HepG2 (cell line): ENCODE measurements at regions not wholly inside any gene's neighbourhood (a gene's known extent, or its start where the extent isn't known, plus 50 kb on each side); places are given as distances from the start of the nearest gene placed in this dataset.

Source experiments
- CHD2 ChIP-seq: IDR thresholded peaks from 2 replicates; pipeline ENCODE4 v1.6.1; 2011; ENCODE audit warnings: low read depth, low read length, improper control_type of control experiment
- HHEX ChIP-seq: IDR thresholded peaks from 2 replicates; pipeline ENCODE4 v1.6.1; 2016; ENCODE audit warnings: control low read depth
- HNRNPK ChIP-seq: fragments of 200-400 bp; formaldehyde crosslinking; IDR thresholded peaks from 2 replicates; pipeline ENCODE4 v1.6.1; 2018; ENCODE audit warnings: low read length, low read depth, moderate library complexity, mild to moderate bottlenecking; ENCODE audit not compliant: poor library complexity, severe bottlenecking
- JUND ChIP-seq: sonication (generic); formaldehyde crosslinking; IDR thresholded peaks from 2 replicates; pipeline ENCODE4 v1.8.0; 2022; ENCODE audit warnings: mild to moderate bottlenecking, missing genetic modification reagents
- PHF5A ChIP-seq: IDR thresholded peaks from one replicate; pipeline ENCODE4 v1.6.1; 2018; ENCODE audit warnings: low read depth, missing genetic modification reagents; ENCODE audit not compliant: unreplicated experiment
- POLR2A ChIP-seq, 2 experiments: IDR thresholded peaks; 2 replicates each; pipeline ENCODE4 v1.6.1; 2011; ENCODE audit warnings: low read depth in 2 of 2, low read length in 2 of 2, mild to moderate bottlenecking in 1 of 2, moderate library complexity in 1 of 2; ENCODE audit not compliant: insufficient read depth in 1 of 2
- PTBP1 ChIP-seq: fragments of 200-400 bp; formaldehyde crosslinking; IDR thresholded peaks from 2 replicates; pipeline ENCODE4 v1.6.1; 2018; ENCODE audit warnings: low read length, low read depth; ENCODE audit not compliant: poor library complexity, severe bottlenecking
- RAD51 ChIP-seq: fragments of 450-650 bp; IDR thresholded peaks from 2 replicates; pipeline ENCODE4 v1.6.1; 2016; ENCODE audit warnings: borderline replicate concordance
- RBAK ChIP-seq: sonication (generic); formaldehyde crosslinking; IDR thresholded peaks from 2 replicates; pipeline ENCODE4 v1.5.1; 2020; ENCODE audit warnings: mild to moderate bottlenecking, missing genetic modification reagents
- RNF2 ChIP-seq: fragments of 450-650 bp; conservative IDR thresholded peaks from 2 replicates; pipeline ENCODE4 v1.6.1; 2016; ENCODE audit warnings: low read depth
- SRF ChIP-seq: IDR thresholded peaks from 2 replicates; pipeline ENCODE4 v1.6.1; 2011; ENCODE audit warnings: mild to moderate bottlenecking, low read depth, low read length, moderate library complexity
- ZFY ChIP-seq: sonication (generic); formaldehyde crosslinking; IDR thresholded peaks from 2 replicates; pipeline ENCODE4 v1.4.0; 2020; ENCODE audit warnings: missing genetic modification reagents
- ZNF235 ChIP-seq: sonication (generic); formaldehyde crosslinking; IDR thresholded peaks from 2 replicates; pipeline ENCODE4 v1.8.1; 2023; ENCODE audit warnings: mild to moderate bottlenecking, missing genetic modification reagents, borderline replicate concordance
- TF ChIP-seq, protein P1 (sequence below): sonication (generic); formaldehyde crosslinking; IDR thresholded peaks from 2 replicates; pipeline ENCODE4 v1.5.0; 2020; ENCODE audit warnings: mild to moderate bottlenecking, missing genetic modification reagents, moderate library complexity

DNA sequence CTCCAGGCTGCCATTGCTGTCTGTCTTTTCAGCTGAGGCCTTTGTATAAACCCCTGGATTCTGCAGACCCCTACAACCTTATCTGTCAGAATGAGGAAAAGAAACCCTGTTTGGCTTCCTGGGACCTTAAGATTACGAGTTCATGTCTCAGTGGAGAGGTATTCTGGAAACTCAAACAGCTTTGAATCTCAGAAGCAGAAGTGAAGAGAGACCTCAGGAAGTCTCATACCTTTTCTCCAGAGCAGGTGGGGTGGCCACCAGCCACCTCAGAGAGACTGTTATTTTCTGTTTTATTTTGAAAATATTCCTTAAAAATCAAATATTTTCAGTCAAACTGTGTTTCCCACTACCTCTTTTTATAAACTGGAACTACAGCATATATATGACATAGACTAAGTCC is 457.5 kb downstream of the TMEM232 start:
- TF ChIP-seq, protein P1, sequence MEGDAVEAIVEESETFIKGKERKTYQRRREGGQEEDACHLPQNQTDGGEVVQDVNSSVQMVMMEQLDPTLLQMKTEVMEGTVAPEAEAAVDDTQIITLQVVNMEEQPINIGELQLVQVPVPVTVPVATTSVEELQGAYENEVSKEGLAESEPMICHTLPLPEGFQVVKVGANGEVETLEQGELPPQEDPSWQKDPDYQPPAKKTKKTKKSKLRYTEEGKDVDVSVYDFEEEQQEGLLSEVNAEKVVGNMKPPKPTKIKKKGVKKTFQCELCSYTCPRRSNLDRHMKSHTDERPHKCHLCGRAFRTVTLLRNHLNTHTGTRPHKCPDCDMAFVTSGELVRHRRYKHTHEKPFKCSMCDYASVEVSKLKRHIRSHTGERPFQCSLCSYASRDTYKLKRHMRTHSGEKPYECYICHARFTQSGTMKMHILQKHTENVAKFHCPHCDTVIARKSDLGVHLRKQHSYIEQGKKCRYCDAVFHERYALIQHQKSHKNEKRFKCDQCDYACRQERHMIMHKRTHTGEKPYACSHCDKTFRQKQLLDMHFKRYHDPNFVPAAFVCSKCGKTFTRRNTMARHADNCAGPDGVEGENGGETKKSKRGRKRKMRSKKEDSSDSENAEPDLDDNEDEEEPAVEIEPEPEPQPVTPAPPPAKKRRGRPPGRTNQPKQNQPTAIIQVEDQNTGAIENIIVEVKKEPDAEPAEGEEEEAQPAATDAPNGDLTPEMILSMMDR (CRISPR knock-in tag) = no peak
- TF ChIP-seq JUND (CRISPR knock-in tag) (no peak), PTBP1 (no peak), SRF (no peak), POLR2A (IDR thresholded peaks at IDR 0.05; ENCODE audit: insufficient read depth in 1 of 2, low read depth in 2 of 2, low read length in 2 of 2) (no peak), RAD51 (no peak), PHF5A (no peak), ZNF235 (CRISPR knock-in tag) (no peak), CHD2 (no peak), ZFY (CRISPR knock-in tag) (no peak), RNF2 (no peak), HHEX (CRISPR knock-in tag) (no peak), HNRNPK (no peak), RBAK (CRISPR knock-in tag) (no peak)
